NCI-H526 treated with DMSO at 0.1 percent for 48 hours (cell line): ENCODE measurements at regions not wholly inside any gene's neighbourhood (a gene's known extent, or its start where the extent isn't known, plus 50 kb on each side); places are given as distances from the start of the nearest gene placed in this dataset.
"Not testable (repeated sequence)": the region's sequence is repeated elsewhere in the genome, so short reads cannot be mapped to it uniquely, and the experiment has no call there.

Experiments used
- DNase-seq: peaks from one replicate; lab custom pipeline; 2025; lab: John Stamatoyannopoulos, UW

- peak; percentile 20 for DNase-seq
Observed at GRCh38 chr4:128565565-128566186, 243.8 kb upstream of the JADE1 start.

GRCh38 chr4:128565054-128565453, 244.4 kb upstream of the JADE1 start:
- DNase-seq = no peak

GRCh38 chr4:128564081-128564630, 245.3 kb upstream of the JADE1 start:
- no peak for DNase-seq

GRCh38 chr4:128560754-128561495, 248.6 kb upstream of the JADE1 start:
- DNase-seq = no peak

GRCh38 chr4:128558896-128559679, 250.4 kb upstream of the JADE1 start:
- no peak for DNase-seq

GRCh38 chr4:128556756-128557155, 252.7 kb upstream of the JADE1 start:
- DNase-seq = no peak

GRCh38 chr4:128553686-128554515, 255.6 kb upstream of the JADE1 start:
- no peak for DNase-seq

- DNase-seq = no peak
Observed at GRCh38 chr4:128552586-128552907, 257.0 kb upstream of the JADE1 start.

- no peak for DNase-seq
Observed at GRCh38 chr4:128551280-128551679, 258.2 kb upstream of the JADE1 start.

- DNase-seq = no peak
Observed at GRCh38 chr4:128550060-128550459, 259.4 kb upstream of the JADE1 start.

- no peak for DNase-seq
Observed at GRCh38 chr4:128549636-128550035, 259.9 kb upstream of the JADE1 start.

- DNase-seq = no peak
Observed at GRCh38 chr4:128548381-128548780, 260.8 kb upstream of the PGRMC2 start.

- no peak for DNase-seq
Observed at GRCh38 chr4:128544272-128544671, 256.7 kb upstream of the PGRMC2 start.

GRCh38 chr4:128543696-128544095, 256.1 kb upstream of the PGRMC2 start:
- no peak for DNase-seq

- DNase-seq = no peak
Observed at GRCh38 chr4:128542047-128542446, 254.4 kb upstream of the PGRMC2 start.

- DNase-seq = no peak
Observed at GRCh38 chr4:128540122-128540521, 252.5 kb upstream of the PGRMC2 start.

- DNase-seq = no peak
Observed at GRCh38 chr4:128538111-128538882, 250.7 kb upstream of the PGRMC2 start.

- no peak for DNase-seq
Observed at GRCh38 chr4:128536746-128537145, 249.1 kb upstream of the PGRMC2 start.

GRCh38 chr4:128535510-128535909, 247.9 kb upstream of the PGRMC2 start:
- DNase-seq = not testable (repeated sequence)

GRCh38 chr4:128528793-128529553, 241.4 kb upstream of the PGRMC2 start:
- DNase-seq = no peak
